ENCODE measurements at regions not wholly inside any gene's neighbourhood (a gene's known extent, or its start where the extent isn't known, plus 50 kb on each side); places are given as distances from the start of the nearest gene placed in this dataset.

- Mint-ChIP-seq H3K4me3 (no peak overlapping the region), H3K27me3 (ENCODE audit: low read depth) (no peaks in the 10 kb centered on the region), H3K36me3 (ENCODE audit: low read depth) (no peaks in the 10 kb centered on the region), H3K9me3 (no peaks in the 10 kb centered on the region), H3K4me1 (peaks cover 20% of the 10 kb centered on the region), H3K27ac (ENCODE audit: unreplicated experiment) (no peak overlapping the region)
- DNase-seq (ENCODE audit: low read depth, low spot score), result no peak
- no peak for TF ChIP-seq CTCF (conservative IDR thresholded peaks at IDR 0.05)
Measured at GRCh38 chr10:36450380-36450779, 675.0 kb upstream of the ANKRD30A start.

DNA sequence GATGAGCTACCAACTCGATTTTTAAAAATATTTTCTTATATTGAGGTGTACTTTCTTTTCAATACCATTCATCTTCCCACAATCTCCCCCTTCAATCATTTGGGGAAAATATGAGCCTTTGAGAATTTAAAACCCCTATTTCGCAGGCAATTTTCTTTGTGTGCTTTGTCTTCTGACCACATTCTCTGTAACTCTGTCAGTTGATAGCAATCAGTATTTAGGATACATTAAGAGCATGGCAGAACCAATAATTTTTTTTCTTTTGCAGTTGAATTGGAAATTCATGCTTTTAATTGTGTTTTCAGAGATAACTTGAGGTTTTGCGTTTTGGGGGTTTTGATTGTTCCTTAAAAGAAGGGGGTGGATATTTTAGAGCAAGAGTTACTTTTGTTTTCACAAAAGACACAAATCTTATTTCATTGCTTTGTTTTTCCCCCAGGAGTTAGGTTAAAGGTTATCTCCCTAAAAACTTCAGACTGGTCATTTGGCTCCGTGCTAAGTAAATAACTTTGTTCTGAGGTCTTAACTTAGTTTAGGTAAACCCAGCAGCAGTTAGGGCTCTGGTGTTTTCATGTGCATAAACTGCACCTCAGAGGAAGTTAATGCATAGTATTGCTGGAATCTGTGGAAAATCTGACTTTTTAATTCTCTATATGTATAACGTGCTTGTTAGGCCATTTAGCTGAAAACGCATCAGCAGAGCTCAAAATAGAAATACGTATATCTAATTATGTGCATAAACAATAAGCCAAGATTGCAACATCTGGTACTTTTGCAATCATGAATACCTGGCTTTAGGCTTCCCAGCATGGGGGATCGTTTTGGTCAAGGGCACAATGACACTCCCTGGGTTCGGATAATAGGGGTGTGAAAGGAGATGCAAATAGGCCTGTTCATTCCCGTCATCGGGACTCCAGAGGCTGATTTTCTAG lies 676.4 kb upstream of the ANKRD30A start:
- H3K27me3 Mint-ChIP-seq (ENCODE audit: low read depth), result no peaks in the 10 kb centered on the region
- H3K36me3 Mint-ChIP-seq (ENCODE audit: low read depth), result no peaks in the 10 kb centered on the region
- H3K9me3 Mint-ChIP-seq, result no peaks in the 10 kb centered on the region
- no peak overlapping the region for H3K4me3 Mint-ChIP-seq
- no peak for TF ChIP-seq CTCF (conservative IDR thresholded peaks at IDR 0.05)
- DNase-seq (ENCODE audit: low read depth, low spot score), result no peak
- peaks cover 20% of the 10 kb centered on the region for H3K4me1 Mint-ChIP-seq
- no peak overlapping the region for H3K27ac Mint-ChIP-seq (ENCODE audit: unreplicated experiment)

DNA sequence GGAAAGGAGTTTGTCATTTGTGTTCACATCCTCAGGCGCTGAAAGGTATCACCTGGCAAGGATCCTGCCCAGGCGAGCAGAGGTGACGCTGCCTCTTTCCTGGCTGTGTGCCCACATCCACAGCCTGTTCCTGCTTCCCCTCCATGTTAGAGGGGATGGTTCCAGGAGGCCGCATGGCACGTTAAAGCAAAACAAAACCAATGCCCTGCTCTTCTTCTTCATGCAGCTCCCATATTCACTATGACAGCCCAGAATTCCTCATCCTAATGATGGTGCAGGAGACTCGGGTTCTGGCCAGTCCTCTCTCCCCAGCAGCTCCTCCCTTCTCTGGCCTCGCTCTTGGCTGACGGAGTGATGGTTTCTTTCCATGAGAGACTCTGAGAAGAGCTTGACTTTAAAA lies 678.5 kb upstream of the ANKRD30A start:
- Mint-ChIP-seq H3K36me3 (ENCODE audit: low read depth) (no peaks in the 10 kb centered on the region), H3K9me3 (no peaks in the 10 kb centered on the region), H3K4me1 (peaks cover 20% of the 10 kb centered on the region), H3K4me3 (no peak overlapping the region), H3K27ac (ENCODE audit: unreplicated experiment) (no peak overlapping the region), H3K27me3 (ENCODE audit: low read depth) (no peaks in the 10 kb centered on the region)
- TF ChIP-seq CTCF (conservative IDR thresholded peaks at IDR 0.05), result no peak
- no peak for DNase-seq (ENCODE audit: low read depth, low spot score)

GRCh38 chr10:36443233-36443632 lies 682.2 kb upstream of the ANKRD30A start:
- H3K4me1 Mint-ChIP-seq, result no peaks in the 10 kb centered on the region
- no peak overlapping the region for H3K27ac Mint-ChIP-seq (ENCODE audit: unreplicated experiment)
- H3K9me3 Mint-ChIP-seq, result peaks cover 2% of the 10 kb centered on the region
- H3K4me3 Mint-ChIP-seq, result no peak overlapping the region
- DNase-seq (ENCODE audit: low read depth, low spot score), result no peak
- H3K36me3 Mint-ChIP-seq (ENCODE audit: low read depth), result no peaks in the 10 kb centered on the region
- no peak for TF ChIP-seq CTCF (conservative IDR thresholded peaks at IDR 0.05)
- H3K27me3 Mint-ChIP-seq (ENCODE audit: low read depth), result no peaks in the 10 kb centered on the region

GRCh38 chr10:36441557-36441956 lies 683.8 kb upstream of the ANKRD30A start:
- Mint-ChIP-seq H3K36me3 (ENCODE audit: low read depth) (no peaks in the 10 kb centered on the region), H3K27me3 (ENCODE audit: low read depth) (no peaks in the 10 kb centered on the region), H3K4me1 (no peaks in the 10 kb centered on the region), H3K27ac (ENCODE audit: unreplicated experiment) (no peak overlapping the region), H3K9me3 (peaks cover 6% of the 10 kb centered on the region), H3K4me3 (no peak overlapping the region)
- no peak for TF ChIP-seq CTCF (conservative IDR thresholded peaks at IDR 0.05)
- DNase-seq (ENCODE audit: low read depth, low spot score), result no peak

All from neural crest cell (in vitro differentiated cells).